GM12878 (cell line): ENCODE measurements at regions not wholly inside any gene's neighbourhood (a gene's known extent, or its start where the extent isn't known, plus 50 kb on each side); places are given as distances from the start of the nearest gene placed in this dataset.

ENCODE experiments used
- ATAC-seq: fragments of 200-7000 bp; cut with Tn5 transposase; 3 replicates; pipeline ENCODE4 v1.9.1; 2020; ENCODE audit warnings: mild to moderate bottlenecking, moderate library complexity
- BruUV-seq: library from RNA; stranded (reverse); fragments of 400-500 nt; replicated peaks from 2 replicates; lab custom pipeline; 2021; lab: Mats Ljungman, UMichigan
- CTCF ChIA-PET: fragments of 300-600 bp; sonication (Branson Sonifier 250); formaldehyde crosslinking; extraction: SDS; loops from one replicate; lab custom pipeline; 2021; ENCODE audit warnings: inconsistent platforms; lab: Yijun Ruan, JAX
- POLR2A ChIA-PET: fragments of 350-600 bp; formaldehyde crosslinking; extraction: SDS; loops from one replicate; lab custom pipeline; 2021; ENCODE audit warnings: inconsistent platforms; lab: Charles Lee
- RAD21 ChIA-PET: fragments of 300-600 bp; sonication (Branson Sonifier 250); formaldehyde crosslinking; loops from one replicate; lab custom pipeline; 2023; ENCODE audit warnings: antibody characterized with exemption; ENCODE audit not compliant: unreplicated experiment; lab: Charles Lee
- SMC1A ChIA-PET: fragments of 300-600 bp; sonication (Branson Sonifier 250); formaldehyde crosslinking; loops from one replicate; lab custom pipeline; 2023; ENCODE audit not compliant: unreplicated experiment, uncharacterized antibody; lab: Charles Lee
- DNase-seq: peaks from one replicate; pipeline ENCODE4 v3.0.0-alpha.2; 2011; ENCODE audit warnings: low read depth, low spot score
- FAIRE-seq: peaks from 3 replicates; lab custom pipeline; 2011; peaks lifted over from hg19 to GRCh38; lab: Jason Lieb, UNC
- H2AFZ ChIP-seq: 2 replicates; pipeline ENCODE4 v1.6.0; 2011; ENCODE audit warnings: low read depth, low read length, control low read depth; ENCODE audit not compliant: control insufficient read depth
- H3K27ac ChIP-seq: 2 replicates; pipeline ENCODE4 v1.5.1; 2011; ENCODE audit warnings: control low read depth; ENCODE audit not compliant: control insufficient read depth, insufficient read depth
- H3K27me3 ChIP-seq, 2 experiments: replicated peaks in 1 of 2; 2 replicates each; pipeline versions ENCODE4 v1.6.0 to v1.6.1; 2011; ENCODE audit warnings: low read length in 1 of 2; ENCODE audit not compliant: control insufficient read depth in 2 of 2, insufficient read depth in 2 of 2
- H3K36me3 ChIP-seq, 2 experiments: 2 replicates each; pipeline ENCODE4 v1.5.1; 2011; ENCODE audit warnings: low read length in 1 of 2; ENCODE audit not compliant: control insufficient read depth in 2 of 2, insufficient read depth in 2 of 2
- H3K4me1 ChIP-seq: 2 replicates; pipeline ENCODE4 v1.6.1; 2011; ENCODE audit warnings: mild to moderate bottlenecking, low read length, moderate library complexity, mixed read lengths; ENCODE audit not compliant: control insufficient read depth, insufficient read depth
- H3K4me2 ChIP-seq: 2 replicates; pipeline ENCODE4 v1.6.0; 2011; ENCODE audit warnings: control low read depth; ENCODE audit not compliant: control insufficient read depth, insufficient read depth
- H3K4me3 ChIP-seq: fragments of 200-600 bp; sonication (generic); 2 replicates; pipeline ENCODE4 v1.5.1; 2016
- H3K79me2 ChIP-seq: 2 replicates; pipeline ENCODE4 v1.6.0; 2011; ENCODE audit warnings: low read length; ENCODE audit not compliant: control insufficient read depth, insufficient read depth
- H3K9ac ChIP-seq: 2 replicates; pipeline ENCODE4 v1.8.0; 2011; ENCODE audit warnings: low read length, control low read depth, mixed read lengths; ENCODE audit not compliant: control insufficient read depth, insufficient read depth
- H3K9me3 ChIP-seq: replicated peaks from 3 replicates; pipeline ENCODE4 v1.5.1; 2011; ENCODE audit warnings: mild to moderate bottlenecking, low read length; ENCODE audit not compliant: control insufficient read depth, insufficient read depth
- H4K20me1 ChIP-seq: 2 replicates; pipeline ENCODE4 v1.6.0; 2011; ENCODE audit not compliant: control insufficient read depth, insufficient read depth
- CHD4 ChIP-seq: fragments of 200-600 bp; sonication (generic); IDR thresholded peaks from 2 replicates; pipeline ENCODE4 v1.6.1; 2016; ENCODE audit warnings: mild to moderate bottlenecking
- FOS ChIP-seq: IDR thresholded peaks from 3 replicates; pipeline ENCODE4 v1.6.1; 2011; ENCODE audit warnings: borderline replicate concordance; ENCODE audit not compliant: insufficient read length; ENCODE audit errors: extremely low read depth
- MYB ChIP-seq: fragments of 150-350 bp; IDR thresholded peaks from 2 replicates; pipeline ENCODE4 v1.6.1; 2014; ENCODE audit warnings: mild to moderate bottlenecking, low read depth, low read length, borderline replicate concordance
- NR2C2 ChIP-seq: IDR thresholded peaks from 2 replicates; pipeline ENCODE4 v1.6.1; 2011; ENCODE audit warnings: borderline replicate concordance, low read depth; ENCODE audit not compliant: control insufficient read depth, insufficient read length
- POLR2A ChIP-seq: IDR thresholded peaks from 2 replicates; pipeline ENCODE4 v1.6.1; 2011; ENCODE audit warnings: low read depth, mild to moderate bottlenecking, low read length
- TCF12 ChIP-seq: IDR thresholded peaks from 2 replicates; pipeline ENCODE4 v1.6.1; 2011; ENCODE audit warnings: low read depth, mild to moderate bottlenecking, low read length
- WRNIP1 ChIP-seq: IDR thresholded peaks from 2 replicates; pipeline ENCODE4 v1.6.1; 2011; ENCODE audit warnings: low read depth, low read length, improper control_type of control experiment, borderline replicate concordance
- ZBED1 ChIP-seq: IDR thresholded peaks from 2 replicates; pipeline ENCODE4 v1.6.1; 2016; ENCODE audit warnings: borderline replicate concordance
- ZNF207 ChIP-seq: fragments of 450-650 bp; IDR thresholded peaks from 2 replicates; pipeline ENCODE4 v1.6.1; 2014; ENCODE audit warnings: antibody characterized with exemption, mild to moderate bottlenecking, borderline replicate concordance
- WGBS: methylation state at CpG from one replicate; pipeline ENCODE4 v1.1.6; 2016; ENCODE audit warnings: low lambda C conversion rate; ENCODE audit not compliant: insufficient replicate concordance, insufficient coverage; ENCODE audit errors: missing lambda C conversion rate; 5-methylcytosine and 5-hydroxymethylcytosine counted together
- in situ Hi-C: fragments of 300-500 bp; cut with MboI; formaldehyde crosslinking; loops from 9 replicates; pipeline ENCODE4 v1.14.3; 2018; ENCODE audit warnings: mixed read lengths
- intact Hi-C: fragments of 100-400 bp; cut with micrococcal nuclease; formaldehyde crosslinking; loops from one replicate; pipeline ENCODE4 v1.14.2; 2022; ENCODE audit not compliant: unreplicated experiment
- TF ChIP-seq, protein P1 (sequence below): IDR thresholded peaks from 2 replicates; pipeline ENCODE4 v1.6.1; 2012; ENCODE audit warnings: low read depth, low read length, improper control_type of control experiment
- TF ChIP-seq, protein P2 (sequence below): IDR thresholded peaks from 2 replicates; pipeline ENCODE4 v1.6.1; 2012; ENCODE audit warnings: low read length, inconsistent platforms

DNA sequence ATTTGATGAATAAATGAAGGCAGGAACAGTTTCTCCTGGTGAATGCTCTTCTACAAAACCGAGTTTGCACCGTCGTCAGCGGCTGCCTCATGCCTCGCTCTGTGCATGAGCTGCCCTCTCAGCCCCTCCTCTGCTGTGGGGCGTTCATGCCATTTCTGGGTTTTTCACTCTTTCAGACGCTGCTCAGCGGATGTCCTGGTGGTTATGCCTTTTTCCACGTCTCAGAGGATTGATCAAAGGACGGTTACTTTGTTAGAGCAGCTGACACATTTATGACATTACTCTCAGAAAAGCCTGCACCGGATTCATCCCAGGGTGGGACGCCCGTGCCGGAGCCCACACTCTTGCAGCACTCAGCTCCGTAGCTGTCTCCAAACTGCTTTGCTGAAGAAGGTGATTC is 195.9 kb upstream of the PPP1R26 start:
- no peak for FAIRE-seq
- Histone ChIP-seq H3K4me1 (no peaks in the 10 kb centered on the region), H3K27me3 (no peaks in the 10 kb centered on the region; a peak in 1 of 4 replicates), H3K79me2 (no peaks in the 10 kb centered on the region), H3K4me2 (no peak overlapping the region), H4K20me1 (no peaks in the 10 kb centered on the region), H3K36me3 (no peaks in the 10 kb centered on the region), H3K27ac (no peak overlapping the region), H2AFZ (no peak overlapping the region), H3K4me3 (no peak overlapping the region), H3K9me3 (no peaks in the 10 kb centered on the region; the same call in 2 of the 3 replicates), H3K9ac (no peak overlapping the region)
- TF ChIP-seq POLR2A (no peak), ZBED1 (no peak), WRNIP1 (no peak), ZNF207 (no peak)
- TF ChIP-seq, protein P1, sequence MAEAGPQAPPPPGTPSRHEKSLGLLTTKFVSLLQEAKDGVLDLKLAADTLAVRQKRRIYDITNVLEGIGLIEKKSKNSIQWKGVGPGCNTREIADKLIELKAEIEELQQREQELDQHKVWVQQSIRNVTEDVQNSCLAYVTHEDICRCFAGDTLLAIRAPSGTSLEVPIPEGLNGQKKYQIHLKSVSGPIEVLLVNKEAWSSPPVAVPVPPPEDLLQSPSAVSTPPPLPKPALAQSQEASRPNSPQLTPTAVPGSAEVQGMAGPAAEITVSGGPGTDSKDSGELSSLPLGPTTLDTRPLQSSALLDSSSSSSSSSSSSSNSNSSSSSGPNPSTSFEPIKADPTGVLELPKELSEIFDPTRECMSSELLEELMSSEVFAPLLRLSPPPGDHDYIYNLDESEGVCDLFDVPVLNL: no peak
- RAD21 ChIA-PET: no interaction called here
- POLR2A ChIA-PET: no interaction called here
- no peak for DNase-seq
- in situ Hi-C loops: no loop called here
- CTCF ChIA-PET: no interaction called here
- 42% methylated on average over 15 of the region's 15 CpGs for WGBS
- SMC1A ChIA-PET: no interaction called here
- no TSS peak for BruUV-seq
- no peak for ATAC-seq
- intact Hi-C loops: no loop called here

DNA sequence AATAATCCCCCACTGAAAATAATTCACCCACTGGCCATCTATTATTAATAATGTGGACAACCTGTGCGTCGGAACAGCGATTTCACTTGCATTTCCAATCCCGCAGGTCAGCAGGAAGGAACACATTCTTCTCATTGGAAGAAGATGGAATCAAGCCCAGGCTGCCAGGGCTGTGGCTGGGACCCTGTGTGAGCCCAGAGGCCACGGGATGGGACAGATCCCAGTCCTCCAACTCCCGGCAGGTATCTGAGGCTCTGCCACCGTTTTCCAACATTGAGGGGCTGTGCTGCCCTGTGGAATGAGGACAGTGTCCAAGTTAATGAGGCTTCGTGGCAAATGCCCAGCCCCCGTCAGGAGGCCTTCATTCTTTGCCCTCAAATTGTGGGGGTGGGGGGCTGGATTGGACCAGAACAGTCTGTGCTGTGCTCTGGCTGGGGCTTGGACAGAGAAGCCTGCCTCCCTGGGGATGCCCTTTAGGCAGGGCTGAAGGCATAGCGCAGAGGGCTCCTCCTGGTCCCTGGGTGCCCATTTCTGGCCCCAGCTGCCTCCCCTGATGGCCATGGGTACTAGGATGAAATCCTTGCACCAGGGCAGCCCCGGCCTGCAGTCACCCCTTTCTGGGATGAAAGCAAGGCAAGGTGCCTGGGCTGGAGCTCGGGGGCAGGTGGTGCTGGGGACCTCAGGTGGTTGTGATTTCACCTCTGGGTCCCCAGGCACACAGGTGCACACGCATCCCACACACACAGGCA is 195.0 kb upstream of the PPP1R26 start:
- H3K4me3 ChIP-seq: no peak overlapping the region
- H3K9me3 ChIP-seq: no peaks in the 10 kb centered on the region; the same call in 2 of the 3 replicates
- BruUV-seq: no TSS peak
- H2AFZ ChIP-seq: no peak overlapping the region
- TF ChIP-seq FOS: no peak
- no peak for TF ChIP-seq TCF12
- TF ChIP-seq CHD4: no peak
- TF ChIP-seq, protein P2, sequence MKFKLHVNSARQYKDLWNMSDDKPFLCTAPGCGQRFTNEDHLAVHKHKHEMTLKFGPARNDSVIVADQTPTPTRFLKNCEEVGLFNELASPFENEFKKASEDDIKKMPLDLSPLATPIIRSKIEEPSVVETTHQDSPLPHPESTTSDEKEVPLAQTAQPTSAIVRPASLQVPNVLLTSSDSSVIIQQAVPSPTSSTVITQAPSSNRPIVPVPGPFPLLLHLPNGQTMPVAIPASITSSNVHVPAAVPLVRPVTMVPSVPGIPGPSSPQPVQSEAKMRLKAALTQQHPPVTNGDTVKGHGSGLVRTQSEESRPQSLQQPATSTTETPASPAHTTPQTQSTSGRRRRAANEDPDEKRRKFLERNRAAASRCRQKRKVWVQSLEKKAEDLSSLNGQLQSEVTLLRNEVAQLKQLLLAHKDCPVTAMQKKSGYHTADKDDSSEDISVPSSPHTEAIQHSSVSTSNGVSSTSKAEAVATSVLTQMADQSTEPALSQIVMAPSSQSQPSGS: no peak
- TF ChIP-seq MYB: no peak
- TF ChIP-seq NR2C2: no peak
- no peaks in the 10 kb centered on the region for H3K79me2 ChIP-seq
- H3K4me1 ChIP-seq: no peaks in the 10 kb centered on the region
- DNase-seq (no peak), FAIRE-seq (no peak), ATAC-seq (no peak)
- H3K4me2 ChIP-seq: no peak overlapping the region
- POLR2A ChIA-PET: no interaction called here
- H3K27me3 ChIP-seq: no peaks in the 10 kb centered on the region; a peak in 1 of 4 replicates
- H3K36me3 ChIP-seq: no peaks in the 10 kb centered on the region
- no peak overlapping the region for H3K9ac ChIP-seq
- SMC1A ChIA-PET: no interaction called here
- 50% methylated on average over 13 of the region's 13 CpGs for WGBS
- H4K20me1 ChIP-seq: no peaks in the 10 kb centered on the region
- intact Hi-C loops: no loop called here
- RAD21 ChIA-PET: no interaction called here
- H3K27ac ChIP-seq: no peak overlapping the region
- CTCF ChIA-PET: no interaction called here
- in situ Hi-C loops: no loop called here
